RWPE2 (cell line): ENCODE measurements at regions not wholly inside any gene's neighbourhood (a gene's known extent, or its start where the extent isn't known, plus 50 kb on each side); places are given as distances from the start of the nearest gene placed in this dataset.

Experiments used
- ATAC-seq: fragments of 200-7000 bp; cut with Tn5 transposase; 3 replicates; pipeline ENCODE4 v1.9.1; 2021; ENCODE audit warnings: low read depth
- DNase-seq: peaks from one replicate; pipeline ENCODE4 v3.0.0-alpha.2; 2020; ENCODE audit warnings: low spot score
- H3K27ac ChIP-seq: fragments of 450-650 bp; 2 replicates; pipeline ENCODE4 v1.5.1; 2017; ENCODE audit warnings: mild to moderate bottlenecking; ENCODE audit not compliant: poor library complexity, severe bottlenecking
- H3K27me3 ChIP-seq: fragments of 250-450 bp; sonication (Bioruptor Pico); 2 replicates; pipeline ENCODE4 v1.5.1; 2021; ENCODE audit warnings: mild to moderate bottlenecking, moderate library complexity; ENCODE audit not compliant: insufficient read depth, poor library complexity, severe bottlenecking
- H3K36me3 ChIP-seq: fragments of 250-450 bp; sonication (Bioruptor Pico); 2 replicates; pipeline ENCODE4 v1.5.1; 2020; ENCODE audit warnings: low read depth, mild to moderate bottlenecking, moderate library complexity
- H3K4me1 ChIP-seq: fragments of 250-450 bp; sonication (Bioruptor Pico); 2 replicates; pipeline ENCODE4 v1.5.1; 2021; ENCODE audit warnings: mild to moderate bottlenecking, moderate library complexity; ENCODE audit not compliant: insufficient read depth, poor library complexity, severe bottlenecking
- H3K4me3 ChIP-seq: fragments of 250-450 bp; sonication (Bioruptor Pico); 2 replicates; pipeline ENCODE4 v1.5.1; 2021; ENCODE audit warnings: mild to moderate bottlenecking, moderate library complexity; ENCODE audit not compliant: severe bottlenecking
- H3K9me3 ChIP-seq: fragments of 250-450 bp; sonication (Bioruptor Pico); 2 replicates; pipeline ENCODE4 v1.5.1; 2021; ENCODE audit warnings: mild to moderate bottlenecking, moderate library complexity; ENCODE audit not compliant: severe bottlenecking
- TF ChIP-seq, protein P1 (sequence below): fragments of 450-650 bp; IDR thresholded peaks from one replicate; pipeline ENCODE4 v1.5.1; 2017; ENCODE audit warnings: mild to moderate bottlenecking, moderate library complexity; ENCODE audit not compliant: poor library complexity, severe bottlenecking

DNA sequence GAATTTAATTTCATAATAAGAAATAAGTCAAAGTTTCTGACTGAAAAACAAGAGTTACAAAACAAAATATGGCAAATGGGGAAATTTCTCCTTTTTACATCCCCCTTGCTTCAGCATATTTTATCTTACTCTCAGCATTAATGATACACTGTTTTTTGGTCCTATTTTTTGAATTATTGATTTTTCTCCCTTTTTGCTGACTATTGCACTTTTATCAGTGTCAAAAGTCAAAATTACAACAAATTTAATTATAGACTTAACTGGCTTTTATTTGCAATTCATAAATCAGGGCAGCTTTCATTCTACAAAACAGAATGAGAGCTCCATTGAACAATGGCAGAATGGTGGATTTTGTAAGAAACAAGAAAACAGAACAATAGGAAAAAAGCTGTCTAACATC, 901.9 kb downstream of the FAT4 start:
- no peak overlapping the region for H3K27ac ChIP-seq
- TF ChIP-seq, protein P1, sequence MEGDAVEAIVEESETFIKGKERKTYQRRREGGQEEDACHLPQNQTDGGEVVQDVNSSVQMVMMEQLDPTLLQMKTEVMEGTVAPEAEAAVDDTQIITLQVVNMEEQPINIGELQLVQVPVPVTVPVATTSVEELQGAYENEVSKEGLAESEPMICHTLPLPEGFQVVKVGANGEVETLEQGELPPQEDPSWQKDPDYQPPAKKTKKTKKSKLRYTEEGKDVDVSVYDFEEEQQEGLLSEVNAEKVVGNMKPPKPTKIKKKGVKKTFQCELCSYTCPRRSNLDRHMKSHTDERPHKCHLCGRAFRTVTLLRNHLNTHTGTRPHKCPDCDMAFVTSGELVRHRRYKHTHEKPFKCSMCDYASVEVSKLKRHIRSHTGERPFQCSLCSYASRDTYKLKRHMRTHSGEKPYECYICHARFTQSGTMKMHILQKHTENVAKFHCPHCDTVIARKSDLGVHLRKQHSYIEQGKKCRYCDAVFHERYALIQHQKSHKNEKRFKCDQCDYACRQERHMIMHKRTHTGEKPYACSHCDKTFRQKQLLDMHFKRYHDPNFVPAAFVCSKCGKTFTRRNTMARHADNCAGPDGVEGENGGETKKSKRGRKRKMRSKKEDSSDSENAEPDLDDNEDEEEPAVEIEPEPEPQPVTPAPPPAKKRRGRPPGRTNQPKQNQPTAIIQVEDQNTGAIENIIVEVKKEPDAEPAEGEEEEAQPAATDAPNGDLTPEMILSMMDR, result no peak
- H3K9me3 ChIP-seq, result no peaks in the 10 kb centered on the region
- no peaks in the 10 kb centered on the region for H3K4me1 ChIP-seq
- DNase-seq (no peak), ATAC-seq (no peak)
- no peaks in the 10 kb centered on the region for H3K36me3 ChIP-seq
- no peaks in the 10 kb centered on the region for H3K27me3 ChIP-seq
- no peak overlapping the region for H3K4me3 ChIP-seq

DNA sequence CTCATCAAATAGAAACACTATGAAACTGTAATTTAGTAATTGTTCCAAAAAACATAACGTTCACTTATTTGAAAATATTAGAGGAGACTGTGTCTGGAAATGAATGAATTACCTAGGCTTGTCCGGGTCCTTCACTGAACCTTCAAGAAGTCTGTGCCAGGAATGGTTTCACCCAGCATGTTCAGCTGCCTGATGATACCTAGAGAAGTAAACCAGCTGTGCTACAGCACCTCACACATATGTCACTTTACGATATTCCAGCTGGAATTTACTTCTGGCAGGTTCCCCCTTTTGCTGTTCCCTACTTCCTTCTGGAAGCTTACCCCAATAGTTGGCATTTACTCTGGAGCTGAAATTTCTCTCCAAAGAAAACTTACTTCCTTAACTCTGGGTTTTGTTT, 906.5 kb downstream of the FAT4 start:
- Histone ChIP-seq H3K4me3 (no peak overlapping the region), H3K4me1 (no peaks in the 10 kb centered on the region), H3K36me3 (no peaks in the 10 kb centered on the region), H3K27ac (no peak overlapping the region), H3K27me3 (no peaks in the 10 kb centered on the region), H3K9me3 (no peaks in the 10 kb centered on the region)
- no peak for DNase-seq
- ATAC-seq, result no peak
- TF ChIP-seq, protein P1, result no peak

DNA sequence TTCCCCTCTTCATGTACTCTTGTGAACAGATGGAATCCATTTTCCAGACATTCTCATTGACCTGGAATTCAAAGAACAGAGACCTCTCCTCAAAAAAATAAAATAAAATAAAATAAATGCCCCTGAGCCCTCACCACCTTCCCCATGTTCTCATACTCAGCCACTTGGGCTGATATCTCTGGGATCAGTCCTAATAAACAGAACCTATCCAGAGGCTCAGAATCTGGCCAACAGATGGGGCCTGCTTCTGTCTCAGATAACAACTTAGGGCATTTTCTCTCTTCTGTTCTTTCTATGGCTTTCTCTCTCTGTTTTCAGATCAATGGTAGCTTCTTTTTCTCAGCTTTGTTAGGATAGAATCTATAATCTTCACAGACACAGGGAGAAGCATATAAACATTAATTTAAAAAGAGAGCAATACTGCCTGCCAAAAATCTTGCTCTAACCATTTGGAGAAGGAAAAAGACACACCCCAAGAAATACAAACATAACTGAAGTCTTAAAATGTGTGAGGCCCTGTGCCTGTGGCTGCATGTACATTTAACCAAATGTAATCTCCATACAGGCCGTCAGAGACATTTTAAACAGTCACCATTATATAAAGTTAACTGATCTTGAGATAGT, 907.1 kb downstream of the FAT4 start:
- H3K36me3 ChIP-seq, result no peaks in the 10 kb centered on the region
- no peak for DNase-seq
- ATAC-seq, result no peak
- H3K4me1 ChIP-seq, result no peaks in the 10 kb centered on the region
- H3K27ac ChIP-seq, result no peak overlapping the region
- no peak overlapping the region for H3K4me3 ChIP-seq
- no peaks in the 10 kb centered on the region for H3K27me3 ChIP-seq
- TF ChIP-seq, protein P1, result no peak
- H3K9me3 ChIP-seq, result no peaks in the 10 kb centered on the region

DNA sequence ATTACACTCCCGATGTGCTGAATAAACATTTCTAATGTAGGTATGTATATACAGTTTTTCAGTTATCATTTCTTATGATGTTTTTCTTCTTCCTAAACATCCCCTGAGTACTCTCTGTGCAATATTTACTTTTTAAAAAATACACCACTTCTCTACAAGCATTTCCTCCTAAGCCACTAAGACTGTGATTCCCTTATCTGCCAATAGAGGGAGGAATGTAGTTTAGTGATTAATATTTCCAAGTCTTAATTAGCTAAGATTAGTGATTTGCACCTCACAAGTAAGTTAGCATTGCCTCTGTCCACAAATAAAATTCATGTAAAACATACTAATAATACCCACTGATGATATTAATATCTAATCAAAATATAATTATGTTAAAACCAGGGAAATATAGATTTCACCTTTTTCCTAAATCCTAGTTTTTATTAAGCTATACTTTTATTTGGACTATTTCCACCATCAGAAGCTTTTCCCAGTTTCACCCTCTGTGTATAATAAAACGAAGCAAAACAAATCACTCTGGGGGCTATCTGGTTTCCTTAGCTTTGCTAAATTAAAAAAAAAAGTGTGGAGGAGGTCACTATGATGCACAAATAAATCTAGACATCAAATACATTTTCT, 909.1 kb downstream of the FAT4 start:
- H3K4me3 ChIP-seq, result no peak overlapping the region
- ATAC-seq (no peak), DNase-seq (no peak)
- TF ChIP-seq, protein P1, result peak; percentile 76
- H3K9me3 ChIP-seq, result no peaks in the 10 kb centered on the region
- no peaks in the 10 kb centered on the region for H3K36me3 ChIP-seq
- H3K4me1 ChIP-seq, result no peaks in the 10 kb centered on the region
- no peaks in the 10 kb centered on the region for H3K27me3 ChIP-seq
- H3K27ac ChIP-seq, result no peak overlapping the region

DNA sequence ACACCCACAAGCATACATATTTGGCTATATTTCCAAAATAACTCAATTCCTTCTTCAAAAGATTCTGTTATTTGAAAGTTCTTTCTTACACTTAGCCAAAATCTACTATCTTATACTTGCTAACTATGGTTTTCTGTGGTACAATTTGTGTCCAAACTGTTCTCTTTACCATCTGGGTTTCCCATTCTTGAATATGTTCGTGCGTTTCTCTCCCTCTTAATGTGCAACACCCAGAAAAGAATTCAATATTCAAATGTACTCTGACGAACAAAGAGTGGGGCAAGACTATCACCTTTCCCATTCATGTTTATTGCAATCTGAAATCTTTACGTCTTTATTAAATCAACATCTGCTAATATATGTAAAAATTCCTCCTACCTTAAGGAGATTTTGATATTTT, 912.7 kb downstream of the FAT4 start:
- H3K4me1 ChIP-seq, result no peaks in the 10 kb centered on the region
- DNase-seq (no peak), ATAC-seq (no peak)
- H3K27me3 ChIP-seq, result no peaks in the 10 kb centered on the region
- TF ChIP-seq, protein P1, result no peak
- no peak overlapping the region for H3K27ac ChIP-seq
- no peak overlapping the region for H3K4me3 ChIP-seq
- no peaks in the 10 kb centered on the region for H3K36me3 ChIP-seq
- no peaks in the 10 kb centered on the region for H3K9me3 ChIP-seq
